Loucy (cell line): ENCODE measurements at regions not wholly inside any gene's neighbourhood (a gene's known extent, or its start where the extent isn't known, plus 50 kb on each side); places are given as distances from the start of the nearest gene placed in this dataset.

ENCODE experiments used
- H2AFZ ChIP-seq: fragments of 200-600 bp; sonication (generic); 2 replicates; pipeline ENCODE4 v1.6.0; 2016; ENCODE audit warnings: antibody characterized with exemption, mild to moderate bottlenecking, low read length, moderate library complexity
- H3F3A ChIP-seq: fragments of 200-600 bp; 2 replicates; pipeline ENCODE4 v1.6.0; 2016; ENCODE audit warnings: antibody characterized with exemption, low read depth, mild to moderate bottlenecking
- H3K27me3 ChIP-seq: fragments of 200-600 bp; sonication (generic); 2 replicates; pipeline ENCODE4 v1.6.1; 2014; ENCODE audit warnings: low read length, mild to moderate bottlenecking; ENCODE audit not compliant: insufficient read depth, poor library complexity, severe bottlenecking
- H3K36me3 ChIP-seq: fragments of 200-600 bp; sonication (generic); 2 replicates; pipeline ENCODE4 v1.6.1; 2016; ENCODE audit warnings: low read length; ENCODE audit not compliant: insufficient read depth
- H3K4me1 ChIP-seq: fragments of 200-600 bp; sonication (generic); 2 replicates; pipeline ENCODE4 v1.5.1; 2014; ENCODE audit warnings: low read length, mild to moderate bottlenecking; ENCODE audit not compliant: insufficient read depth, poor library complexity, severe bottlenecking
- H3K4me2 ChIP-seq: fragments of 200-600 bp; sonication (generic); 2 replicates; pipeline ENCODE4 v1.6.0; 2014; ENCODE audit warnings: antibody characterized with exemption, low read length, low read depth, mild to moderate bottlenecking; ENCODE audit not compliant: poor library complexity, severe bottlenecking
- H3K4me3 ChIP-seq: fragments of 200-600 bp; sonication (generic); 2 replicates; pipeline ENCODE4 v1.5.1; 2014; ENCODE audit warnings: low read length, mild to moderate bottlenecking, mixed read lengths; ENCODE audit not compliant: poor library complexity, severe bottlenecking
- H3K79me2 ChIP-seq: fragments of 200-600 bp; sonication (generic); 2 replicates; pipeline ENCODE4 v1.6.1; 2014; ENCODE audit warnings: low read length; ENCODE audit not compliant: insufficient read depth
- H3K9ac ChIP-seq: fragments of 200-600 bp; sonication (generic); 2 replicates; pipeline ENCODE4 v1.6.0; 2014; ENCODE audit warnings: mild to moderate bottlenecking, low read depth, low read length, moderate library complexity; ENCODE audit not compliant: poor library complexity, severe bottlenecking
- H3K9me2 ChIP-seq: fragments of 200-600 bp; sonication (generic); replicated peaks from 2 replicates; pipeline ENCODE4 v1.6.1; 2016; ENCODE audit warnings: low read depth, low read length, mixed read lengths
- H3K9me3 ChIP-seq: fragments of 200-600 bp; sonication (generic); 2 replicates; pipeline ENCODE4 v1.6.1; 2014; ENCODE audit warnings: mild to moderate bottlenecking, antibody characterized with exemption, low read length, low read depth; ENCODE audit not compliant: insufficient read depth
- H4K20me1 ChIP-seq: fragments of 200-600 bp; sonication (generic); 2 replicates; pipeline ENCODE4 v1.6.0; 2014; ENCODE audit warnings: antibody characterized with exemption, low read length, mild to moderate bottlenecking; ENCODE audit not compliant: insufficient read depth, poor library complexity, severe bottlenecking
- CTCF ChIP-seq: fragments of 200-600 bp; sonication (generic); conservative IDR thresholded peaks from 2 replicates; pipeline ENCODE4 v1.5.1; 2014; ENCODE audit warnings: mild to moderate bottlenecking, antibody characterized with exemption, low read length
- EZH2phosphoT487 ChIP-seq: fragments of 200-600 bp; IDR thresholded peaks from 2 replicates; pipeline ENCODE4 v1.6.1; 2018; ENCODE audit warnings: antibody characterized with exemption, mild to moderate bottlenecking, moderate library complexity, borderline replicate concordance

- no peaks in the 10 kb centered on the region for H3K4me1 ChIP-seq
- no peaks in the 10 kb centered on the region for H3K27me3 ChIP-seq
- H3K9me3 ChIP-seq = no peaks in the 10 kb centered on the region
- H3K79me2 ChIP-seq = no peaks in the 10 kb centered on the region
- H3K9ac ChIP-seq = no peak overlapping the region
- TF ChIP-seq CTCF = no peak
- no peak for TF ChIP-seq EZH2phosphoT487
- no peak overlapping the region for H3K4me2 ChIP-seq
- no peaks in the 10 kb centered on the region for H3F3A ChIP-seq
- no peak overlapping the region for H2AFZ ChIP-seq
- no peaks in the 10 kb centered on the region for H3K9me2 ChIP-seq
- no peaks in the 10 kb centered on the region for H4K20me1 ChIP-seq
- H3K4me3 ChIP-seq = no peak overlapping the region
- no peaks in the 10 kb centered on the region for H3K36me3 ChIP-seq
Observed at GRCh38 chrX:35733879-35734278, 64.3 kb upstream of the MAGEB16 start.

- Histone ChIP-seq H3K36me3 (no peaks in the 10 kb centered on the region), H3K9me3 (no peaks in the 10 kb centered on the region), H4K20me1 (no peaks in the 10 kb centered on the region), H3K4me3 (no peak overlapping the region), H3K9ac (no peak overlapping the region), H3K4me2 (no peak overlapping the region), H3F3A (no peaks in the 10 kb centered on the region), H2AFZ (no peak overlapping the region), H3K9me2 (no peaks in the 10 kb centered on the region), H3K4me1 (no peaks in the 10 kb centered on the region), H3K79me2 (no peaks in the 10 kb centered on the region), H3K27me3 (no peaks in the 10 kb centered on the region)
- TF ChIP-seq EZH2phosphoT487 (no peak), CTCF (no peak)
Observed at GRCh38 chrX:35741142-35741541, 57.0 kb upstream of the MAGEB16 start.

- no peak for TF ChIP-seq EZH2phosphoT487
- no peak for TF ChIP-seq CTCF
- H3K9me2 ChIP-seq = no peaks in the 10 kb centered on the region
- no peaks in the 10 kb centered on the region for H3K36me3 ChIP-seq
- no peaks in the 10 kb centered on the region for H3K4me1 ChIP-seq
- no peak overlapping the region for H3K4me2 ChIP-seq
- no peaks in the 10 kb centered on the region for H3F3A ChIP-seq
- no peaks in the 10 kb centered on the region for H3K27me3 ChIP-seq
- H3K9me3 ChIP-seq = no peaks in the 10 kb centered on the region
- H3K9ac ChIP-seq = no peak overlapping the region
- no peaks in the 10 kb centered on the region for H4K20me1 ChIP-seq
- H3K4me3 ChIP-seq = no peak overlapping the region
- H3K79me2 ChIP-seq = no peaks in the 10 kb centered on the region
- H2AFZ ChIP-seq = no peak overlapping the region
Observed at GRCh38 chrX:35743331-35743730, 54.8 kb upstream of the MAGEB16 start.
